GM21576 (cell line): ENCODE measurements at regions not wholly inside any gene's neighbourhood (a gene's known extent, or its start where the extent isn't known, plus 50 kb on each side); places are given as distances from the start of the nearest gene placed in this dataset.

Experiments
- ATAC-seq: cut with Tn5 transposase; IDR thresholded peaks from one replicate; pipeline ENCODE4 v1.9.1; 2021; ENCODE audit warnings: mild to moderate bottlenecking, moderate library complexity; ENCODE audit not compliant: unreplicated experiment

- ATAC-seq: no peak
These were observed 54.0 kb upstream of the CDKN3 start for GRCh38 chr14:54342806-54343205.

GRCh38 chr14:54343272-54344121 is 53.3 kb upstream of the CDKN3 start:
- ATAC-seq: no peak

- no peak for ATAC-seq
These were observed 52.4 kb upstream of the CDKN3 start for GRCh38 chr14:54344445-54344844.

GRCh38 chr14:54346257-54346656 is 50.5 kb upstream of the CDKN3 start:
- no peak for ATAC-seq
